A204.1 (cell line): ENCODE measurements at regions not wholly inside any gene's neighbourhood (a gene's known extent, or its start where the extent isn't known, plus 50 kb on each side); places are given as distances from the start of the nearest gene placed in this dataset.
"Not testable (repeated sequence)": the region's sequence is repeated elsewhere in the genome, so short reads cannot be mapped to it uniquely, and the experiment has no call there.

Experiments used
- FAIRE-seq: peaks from 2 replicates; lab custom pipeline; 2012; peaks lifted over from hg19 to GRCh38; lab: Jason Lieb, UNC

DNA sequence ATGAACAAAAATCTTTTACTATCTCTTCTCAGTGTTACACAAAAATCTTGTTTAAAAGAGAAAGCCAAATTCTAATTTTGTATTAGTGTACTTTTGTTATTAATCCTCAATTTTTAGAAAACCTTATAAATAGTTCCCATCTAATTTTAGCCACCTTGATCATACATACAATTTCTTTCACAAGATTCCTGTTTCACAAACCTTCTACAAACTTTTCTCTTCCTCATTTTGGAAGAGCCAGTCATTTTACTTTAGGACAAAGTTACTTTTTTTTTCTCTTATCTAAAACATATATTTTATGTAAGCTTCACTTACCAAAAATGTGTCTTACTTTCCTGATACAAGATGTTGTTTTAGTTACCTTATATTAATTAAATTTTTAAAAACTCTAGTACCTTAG is 161.3 kb downstream of the YIPF5 start:
- FAIRE-seq = no peak

- FAIRE-seq = no peak
These were observed 159.1 kb downstream of the YIPF5 start for GRCh38 chr5:144011388-144011787.

- no peak for FAIRE-seq
These were observed 156.6 kb downstream of the YIPF5 start for GRCh38 chr5:144013816-144014215.

GRCh38 chr5:144015961-144016360 is 154.5 kb downstream of the YIPF5 start:
- no peak for FAIRE-seq

GRCh38 chr5:144017119-144017518 is 153.3 kb downstream of the YIPF5 start:
- FAIRE-seq = no peak

DNA sequence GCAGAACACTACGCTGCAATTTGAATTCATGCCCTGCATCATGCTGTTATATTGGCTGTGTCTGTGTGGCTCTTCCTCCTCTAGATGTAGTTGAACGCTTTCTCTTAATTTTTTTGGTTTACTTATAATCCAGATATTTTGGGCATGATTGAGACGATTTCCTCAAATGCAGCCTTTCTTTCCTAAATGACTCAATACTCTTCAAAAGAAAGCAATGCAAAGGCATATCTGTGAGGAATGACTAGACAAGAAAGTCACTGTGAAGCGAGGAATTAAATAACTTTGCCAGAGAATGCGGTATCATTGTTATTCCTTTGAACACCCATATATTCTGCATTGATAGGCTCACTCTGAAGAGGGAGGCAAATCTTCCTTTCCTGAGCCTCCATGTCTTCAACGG is 152.8 kb downstream of the YIPF5 start:
- FAIRE-seq = no peak

GRCh38 chr5:144024090-144024489 is 146.4 kb downstream of the YIPF5 start:
- no peak for FAIRE-seq

DNA sequence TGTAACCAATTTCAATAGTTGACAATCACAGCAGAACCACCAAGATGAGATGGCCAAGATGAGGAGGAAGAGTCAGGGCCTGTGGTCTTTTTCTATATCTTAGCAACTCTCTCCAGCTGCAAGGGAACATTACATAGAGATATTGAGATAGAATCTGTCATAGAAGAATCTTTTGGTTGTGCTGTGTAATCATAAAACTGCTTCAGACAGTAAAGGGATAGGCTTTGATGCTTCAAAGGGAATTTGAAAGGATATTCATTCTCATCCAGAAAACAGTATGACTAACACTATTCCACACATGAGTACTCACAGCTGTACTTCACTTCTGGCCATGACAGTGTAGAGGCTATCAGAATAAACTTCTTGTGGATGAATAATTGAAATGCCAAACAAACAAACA is 145.9 kb downstream of the YIPF5 start:
- no peak for FAIRE-seq

DNA sequence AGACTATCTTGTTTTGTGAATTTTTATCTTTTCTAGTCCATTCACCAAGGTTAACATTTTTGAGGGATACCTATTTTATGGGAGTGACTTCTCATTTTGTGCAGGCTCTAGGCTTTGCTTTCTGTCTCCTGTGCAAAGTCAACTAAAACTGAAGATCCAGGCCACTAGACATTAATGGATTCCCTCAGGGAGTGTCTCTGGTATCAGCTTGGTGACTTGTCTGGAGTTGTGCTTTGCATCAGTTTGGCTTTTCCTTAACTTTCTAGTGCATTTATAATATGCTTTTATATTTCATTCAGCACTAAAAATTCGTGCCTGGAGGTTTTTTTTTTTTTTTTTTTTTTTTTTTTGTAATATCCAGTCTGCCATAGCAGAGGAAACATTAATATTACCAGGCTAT is 144.2 kb downstream of the YIPF5 start:
- no peak for FAIRE-seq

DNA sequence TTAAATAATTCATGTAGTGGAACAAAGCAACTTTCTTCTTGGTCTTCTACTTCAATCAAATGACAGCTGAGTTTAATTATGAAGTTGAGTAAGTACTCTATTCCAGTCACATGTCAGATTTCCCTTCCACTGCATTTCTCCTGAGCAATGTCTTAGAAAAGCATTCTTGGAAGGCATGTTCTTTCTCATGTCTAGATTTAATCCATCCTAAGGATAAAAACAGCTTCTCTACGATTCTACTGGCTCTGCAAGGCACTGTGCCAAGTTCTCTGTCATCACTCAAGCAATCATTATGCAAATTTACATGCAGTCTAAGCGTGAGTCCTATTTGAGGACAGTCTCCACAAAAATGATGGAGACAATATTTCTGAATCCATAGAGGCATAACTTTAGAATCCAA is 142.4 kb downstream of the YIPF5 start:
- FAIRE-seq = no peak

DNA sequence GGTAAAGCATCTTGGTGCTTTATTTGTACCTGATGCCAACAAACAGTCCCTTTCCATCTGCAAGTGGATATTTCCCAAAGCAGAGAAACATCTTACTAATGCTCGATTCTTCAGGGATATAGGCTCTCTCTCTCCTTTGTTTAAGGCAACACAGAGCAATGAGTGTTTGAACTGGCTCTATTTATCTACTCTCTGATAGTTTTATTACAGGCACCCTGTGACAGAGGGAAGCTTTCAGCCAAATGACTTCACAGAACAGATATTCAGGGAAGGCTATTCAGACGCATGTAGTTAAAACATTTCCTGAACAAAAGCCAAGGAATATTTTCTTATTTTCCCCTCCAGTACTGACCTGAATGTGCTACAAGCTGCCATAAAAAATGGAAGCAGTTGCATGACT is 141.8 kb downstream of the YIPF5 start:
- no peak for FAIRE-seq

DNA sequence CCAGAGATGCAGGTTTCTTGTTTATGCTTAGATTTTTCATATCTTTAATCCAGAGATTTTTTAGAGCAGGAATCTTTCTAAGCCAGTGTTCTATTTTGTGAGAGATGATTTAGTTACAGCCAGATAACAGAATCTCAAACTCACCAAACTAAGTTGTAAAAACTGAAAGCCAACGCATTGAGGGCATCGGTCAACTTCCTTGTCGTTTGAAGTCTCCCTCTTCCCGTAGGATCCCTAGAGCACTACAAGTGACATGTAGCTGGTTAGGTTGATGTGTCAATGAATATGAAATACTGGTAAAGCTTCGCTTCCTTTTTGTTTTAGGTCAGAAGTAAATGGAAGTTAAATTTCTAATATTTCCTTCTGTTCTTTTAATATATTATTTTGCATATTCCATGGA is 139.6 kb downstream of the YIPF5 start:
- FAIRE-seq = no peak

- no peak for FAIRE-seq
These were observed 138.1 kb downstream of the YIPF5 start for GRCh38 chr5:144032375-144032774.

GRCh38 chr5:144033486-144033885 is 137.0 kb downstream of the YIPF5 start:
- no peak for FAIRE-seq

DNA sequence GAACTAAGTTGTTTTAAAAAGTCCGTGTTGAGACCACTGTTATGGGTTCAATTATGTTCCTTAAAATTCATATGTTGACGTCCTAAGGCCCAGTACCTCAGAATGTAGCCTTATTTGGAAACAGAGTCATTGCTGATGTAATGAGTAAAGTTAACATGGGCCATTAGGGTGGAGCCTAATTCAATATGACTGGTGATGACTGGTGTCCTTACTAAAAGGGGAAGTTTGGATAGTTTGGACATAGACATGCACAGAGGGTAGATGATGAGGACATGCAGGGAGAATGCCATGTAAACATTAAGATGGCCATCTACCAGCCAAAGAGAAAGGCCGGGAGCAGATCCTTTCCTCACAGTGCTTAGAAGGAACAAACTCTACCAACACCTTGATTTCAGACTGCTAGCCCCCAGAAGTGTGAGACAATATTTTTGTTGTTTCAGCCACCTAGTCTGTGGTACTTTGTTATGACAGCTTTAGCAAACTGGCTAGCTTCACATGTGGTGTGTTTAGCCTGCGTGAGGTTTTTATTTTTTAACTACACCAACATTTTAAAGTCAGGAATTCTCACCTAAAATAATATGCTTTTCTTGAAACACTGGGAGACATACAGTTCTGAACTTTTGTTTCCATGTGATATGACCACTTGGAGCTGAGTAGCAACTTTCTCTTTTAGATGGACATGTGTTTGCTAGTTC is 135.3 kb downstream of the YIPF5 start:
- no peak for FAIRE-seq

- FAIRE-seq = no peak
These were observed 134.0 kb downstream of the YIPF5 start for GRCh38 chr5:144036476-144036875.

- no peak for FAIRE-seq
These were observed 129.7 kb downstream of the YIPF5 start for GRCh38 chr5:144040615-144041305.

GRCh38 chr5:144042156-144042555 is 128.3 kb downstream of the YIPF5 start:
- no peak for FAIRE-seq

- no peak for FAIRE-seq
These were observed 122.1 kb downstream of the YIPF5 start for GRCh38 chr5:144048259-144048856.

DNA sequence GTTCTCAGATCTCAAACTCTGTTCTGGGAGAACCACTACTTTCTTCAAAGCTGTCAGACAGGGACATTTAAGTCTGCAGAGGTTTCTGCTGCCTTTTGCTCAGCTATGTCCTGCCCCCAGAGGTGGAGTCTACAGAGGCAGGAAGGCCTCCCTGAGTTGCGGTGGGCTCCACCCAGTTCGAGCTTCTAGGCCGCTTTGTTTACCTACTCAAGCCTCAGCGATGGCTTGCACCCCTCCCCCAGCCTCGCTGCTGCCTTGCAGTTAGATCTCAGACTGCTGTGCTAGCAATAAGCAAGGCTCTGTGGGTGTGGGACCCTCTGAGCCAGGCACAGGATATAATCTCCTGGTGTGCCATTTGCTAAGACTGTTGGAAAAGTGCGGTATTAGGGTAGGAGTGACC is 115.1 kb downstream of the YIPF5 start:
- FAIRE-seq = not testable (repeated sequence)

GRCh38 chr5:144060091-144060490 is 110.4 kb downstream of the YIPF5 start:
- not testable (repeated sequence) for FAIRE-seq

DNA sequence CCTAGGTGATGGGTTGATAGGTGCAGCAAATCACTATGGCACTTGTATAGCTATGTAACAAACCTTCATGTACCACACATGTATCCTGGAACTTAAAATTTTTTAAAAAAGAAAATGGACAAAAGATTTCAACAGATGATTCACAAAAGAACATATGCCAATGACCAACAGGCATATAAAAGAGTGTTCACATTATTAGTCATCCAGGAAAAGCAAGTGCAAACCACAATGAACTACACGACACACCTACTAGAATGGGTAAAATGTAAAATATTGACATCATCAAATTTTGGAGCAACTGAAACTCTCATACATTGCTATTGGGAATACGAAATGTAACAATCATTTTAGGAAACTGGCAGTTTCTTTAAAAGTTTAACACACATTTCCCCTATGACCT is 109.9 kb downstream of the YIPF5 start:
- FAIRE-seq = no peak

DNA sequence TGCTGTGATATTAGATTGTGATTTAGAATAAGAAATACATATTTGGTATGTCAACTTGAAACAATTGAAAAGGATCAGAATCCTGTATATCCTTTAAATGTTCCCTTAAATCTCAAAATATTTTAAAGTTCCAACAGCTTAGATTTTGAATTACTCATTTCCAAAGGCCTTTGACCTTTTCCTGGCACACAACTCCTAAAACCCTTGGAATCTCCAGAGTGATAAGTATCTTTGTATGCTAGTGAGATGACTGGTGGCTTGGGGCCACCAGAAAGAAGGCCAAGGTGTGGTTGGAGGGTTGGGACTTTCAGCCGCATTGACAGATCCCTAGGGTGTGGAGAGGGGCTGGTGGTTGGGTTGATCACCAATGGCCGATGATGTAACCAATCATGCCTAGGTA is 104.7 kb downstream of the YIPF5 start:
- no peak for FAIRE-seq

DNA sequence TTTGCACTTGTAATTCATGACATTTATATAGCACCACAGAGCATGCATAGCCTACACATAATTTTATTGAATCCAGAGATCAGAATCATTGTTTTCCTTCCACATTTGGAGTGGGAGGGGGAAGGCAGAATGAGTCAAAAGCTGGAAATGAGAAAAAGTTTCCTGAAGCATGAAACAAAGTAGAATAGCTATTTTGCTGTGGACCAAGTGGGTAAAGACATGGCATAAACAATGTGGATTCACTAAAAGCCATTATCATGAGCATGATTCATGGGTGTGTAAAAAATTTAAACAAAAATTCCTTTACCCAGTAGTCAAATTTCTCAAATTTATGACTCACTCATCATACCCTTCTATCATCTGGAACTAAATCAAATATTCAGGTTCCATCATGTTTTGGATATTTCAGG is 97.9 kb downstream of the YIPF5 start:
- no peak for FAIRE-seq
